WI38 (cell line): ENCODE measurements at regions not wholly inside any gene's neighbourhood (a gene's known extent, or its start where the extent isn't known, plus 50 kb on each side); places are given as distances from the start of the nearest gene placed in this dataset.
"Not testable (repeated sequence)": the region's sequence is repeated elsewhere in the genome, so short reads cannot be mapped to it uniquely, and the experiment has no call there.

Source experiments
- H3K4me3 ChIP-seq: 2 replicates; pipeline ENCODE4 v1.5.1; 2011; ENCODE audit warnings: low read depth, mild to moderate bottlenecking, control low read depth, low read length
- CTCF ChIP-seq: IDR thresholded peaks from 2 replicates; pipeline ENCODE4 v1.5.1; 2012; ENCODE audit warnings: low read depth, mild to moderate bottlenecking, control low read depth, low read length

- H3K4me3 ChIP-seq = no peak overlapping the region
- TF ChIP-seq CTCF = no peak
These were observed 162.7 kb downstream of the BARX2 start for GRCh38 chr11:129538323-129538722.

- H3K4me3 ChIP-seq = no peak overlapping the region
- no peak for TF ChIP-seq CTCF
These were observed 168.1 kb downstream of the BARX2 start for GRCh38 chr11:129543515-129544290.

- no peak for TF ChIP-seq CTCF
- no peak overlapping the region for H3K4me3 ChIP-seq
These were observed 169.0 kb downstream of the BARX2 start for GRCh38 chr11:129544691-129545090.

- H3K4me3 ChIP-seq = no peak overlapping the region
- no peak for TF ChIP-seq CTCF
These were observed 170.6 kb downstream of the BARX2 start for GRCh38 chr11:129546266-129546665.

GRCh38 chr11:129557421-129557820 is 181.8 kb downstream of the BARX2 start:
- TF ChIP-seq CTCF = no peak
- H3K4me3 ChIP-seq = no peak overlapping the region

- no peak for TF ChIP-seq CTCF
- no peak overlapping the region for H3K4me3 ChIP-seq
These were observed 193.4 kb downstream of the BARX2 start for GRCh38 chr11:129569007-129569406.

GRCh38 chr11:129572667-129573066 is 197.0 kb downstream of the BARX2 start:
- H3K4me3 ChIP-seq = not testable (repeated sequence)

GRCh38 chr11:129573161-129573560 is 197.5 kb downstream of the BARX2 start:
- H3K4me3 ChIP-seq = no peak overlapping the region
- TF ChIP-seq CTCF = no peak
